ENCODE measurements at regions not wholly inside any gene's neighbourhood (a gene's known extent, or its start where the extent isn't known, plus 50 kb on each side); places are given as distances from the start of the nearest gene placed in this dataset.
"Not testable (repeated sequence)": the region's sequence is repeated elsewhere in the genome, so short reads cannot be mapped to it uniquely, and the experiment has no call there.

- DNase-seq (ENCODE audit: low spot score): no peak
These were observed 149.6 kb upstream of the SH3BP4 start for GRCh38 chr2:234802071-234802844.

- no peak for DNase-seq (ENCODE audit: low spot score)
These were observed 154.1 kb upstream of the SH3BP4 start for GRCh38 chr2:234797566-234798250.

- no peak for DNase-seq (ENCODE audit: low spot score)
These were observed 155.7 kb upstream of the SH3BP4 start for GRCh38 chr2:234796045-234796591.

- DNase-seq (ENCODE audit: low spot score): no peak
These were observed 156.4 kb upstream of the SH3BP4 start for GRCh38 chr2:234795272-234795920.

GRCh38 chr2:234794866-234795265 is 157.0 kb upstream of the SH3BP4 start:
- DNase-seq (ENCODE audit: low spot score): no peak

GRCh38 chr2:234793212-234793785 is 158.5 kb upstream of the SH3BP4 start:
- no peak for DNase-seq (ENCODE audit: low spot score)

GRCh38 chr2:234792621-234793022 is 159.2 kb upstream of the SH3BP4 start:
- no peak for DNase-seq (ENCODE audit: low spot score)

GRCh38 chr2:234792096-234792495 is 159.7 kb upstream of the SH3BP4 start:
- not testable (repeated sequence) for DNase-seq (ENCODE audit: low spot score)

- no peak for DNase-seq (ENCODE audit: low spot score)
These were observed 161.4 kb upstream of the SH3BP4 start for GRCh38 chr2:234790380-234790779.

- no peak for DNase-seq (ENCODE audit: low spot score)
These were observed 162.1 kb upstream of the SH3BP4 start for GRCh38 chr2:234789556-234790325.

GRCh38 chr2:234788841-234789240 is 163.0 kb upstream of the SH3BP4 start:
- DNase-seq (ENCODE audit: low spot score): no peak

- no peak for DNase-seq (ENCODE audit: low spot score)
These were observed 163.4 kb upstream of the SH3BP4 start for GRCh38 chr2:234788381-234788780.

GRCh38 chr2:234787114-234787513 is 164.7 kb upstream of the SH3BP4 start:
- no peak for DNase-seq (ENCODE audit: low spot score)

GRCh38 chr2:234773764-234774409 is 177.9 kb upstream of the SH3BP4 start:
- DNase-seq (ENCODE audit: low spot score): no peak

GRCh38 chr2:234773129-234773528 is 178.7 kb upstream of the SH3BP4 start:
- DNase-seq (ENCODE audit: low spot score): no peak

- no peak for DNase-seq (ENCODE audit: low spot score)
These were observed 179.1 kb upstream of the SH3BP4 start for GRCh38 chr2:234772733-234773060.

GRCh38 chr2:234771980-234772732 is 179.7 kb upstream of the SH3BP4 start:
- no peak for DNase-seq (ENCODE audit: low spot score)

GRCh38 chr2:234771176-234771575 is 180.6 kb upstream of the SH3BP4 start:
- no peak for DNase-seq (ENCODE audit: low spot score)

GRCh38 chr2:234770715-234771141 is 181.1 kb upstream of the SH3BP4 start:
- DNase-seq (ENCODE audit: low spot score): no peak

GRCh38 chr2:234770031-234770506 is 181.7 kb upstream of the SH3BP4 start:
- DNase-seq (ENCODE audit: low spot score): no peak

Data from NAMALWA (cell line).